ENCODE measurements at regions not wholly inside any gene's neighbourhood (a gene's known extent, or its start where the extent isn't known, plus 50 kb on each side); places are given as distances from the start of the nearest gene placed in this dataset.

GRCh38 chr4:126718136-126718535 lies 914.6 kb upstream of the INTU start:
- no peaks in the 10 kb centered on the region for H3K27me3 ChIP-seq (ENCODE audit: insufficient read depth, poor library complexity, severe bottlenecking)
- TF ChIP-seq SPI1 (IDR thresholded peaks at IDR 0.05; ENCODE audit: borderline replicate concordance, low read depth): no peak
- no peak for TF ChIP-seq GABPA (IDR thresholded peaks at IDR 0.05; ENCODE audit: low read depth)
- TF ChIP-seq CTCF (IDR thresholded peaks at IDR 0.05; ENCODE audit: insufficient read depth, low read length): no peak
- no peak for TF ChIP-seq POLR2AphosphoS5 (IDR thresholded peaks at IDR 0.05; ENCODE audit: low read depth)
- no peak for TF ChIP-seq REST (IDR thresholded peaks at IDR 0.05; ENCODE audit: insufficient replicate concordance, low read depth)
- no peak for DNase-seq (ENCODE audit: low read depth in 1 of 2, low spot score in 1 of 2)
- H3K27ac ChIP-seq (replicated peaks): no peak overlapping the region
- no peak overlapping the region for H3K4me3 ChIP-seq (replicated peaks; ENCODE audit: insufficient read depth, low read length)

- Histone ChIP-seq H3K27me3 (ENCODE audit: insufficient read depth, poor library complexity, severe bottlenecking) (no peaks in the 10 kb centered on the region), H3K4me3 (replicated peaks; ENCODE audit: insufficient read depth, low read length) (no peak overlapping the region), H3K27ac (replicated peaks) (no peak overlapping the region)
- DNase-seq (ENCODE audit: low read depth in 1 of 2, low spot score in 1 of 2): no peak
- TF ChIP-seq REST (IDR thresholded peaks at IDR 0.05; ENCODE audit: insufficient replicate concordance, low read depth) (no peak), POLR2AphosphoS5 (IDR thresholded peaks at IDR 0.05; ENCODE audit: low read depth) (no peak), SPI1 (IDR thresholded peaks at IDR 0.05; ENCODE audit: borderline replicate concordance, low read depth) (no peak), GABPA (IDR thresholded peaks at IDR 0.05; ENCODE audit: low read depth) (no peak), CTCF (IDR thresholded peaks at IDR 0.05; ENCODE audit: insufficient read depth, low read length) (no peak)
These were observed 912.9 kb upstream of the INTU start for GRCh38 chr4:126719852-126720251.

- DNase-seq (ENCODE audit: low read depth in 1 of 2, low spot score in 1 of 2): no peak
- Histone ChIP-seq H3K27ac (replicated peaks) (no peak overlapping the region), H3K27me3 (ENCODE audit: insufficient read depth, poor library complexity, severe bottlenecking) (no peaks in the 10 kb centered on the region), H3K4me3 (replicated peaks; ENCODE audit: insufficient read depth, low read length) (no peak overlapping the region)
- TF ChIP-seq GABPA (IDR thresholded peaks at IDR 0.05; ENCODE audit: low read depth) (no peak), REST (IDR thresholded peaks at IDR 0.05; ENCODE audit: insufficient replicate concordance, low read depth) (no peak), CTCF (IDR thresholded peaks at IDR 0.05; ENCODE audit: insufficient read depth, low read length) (no peak), POLR2AphosphoS5 (IDR thresholded peaks at IDR 0.05; ENCODE audit: low read depth) (no peak)
These were observed 906.9 kb upstream of the INTU start for GRCh38 chr4:126725906-126726305.

Data from HL-60 (cell line).